ENCODE measurements at regions not wholly inside any gene's neighbourhood (a gene's known extent, or its start where the extent isn't known, plus 50 kb on each side); places are given as distances from the start of the nearest gene placed in this dataset.

- TF ChIP-seq HMGXB4 (CRISPR knock-in tag; IDR thresholded peaks at IDR 0.05; ENCODE audit: borderline replicate concordance) (no peak), CHD4 (IDR thresholded peaks at IDR 0.05; ENCODE audit: borderline replicate concordance) (no peak)
Measured at GRCh38 chr18:70415823-70416488, 127.1 kb downstream of the SOCS6 start (continued).

- FAIRE-seq (no peak), DNase-seq (ENCODE audit: low read depth in 1 of 2, low spot score in 1 of 2) (no peak), ATAC-seq (no peak)
- TF ChIP-seq EHF (CRISPR knock-in tag; IDR thresholded peaks at IDR 0.05) (no peak), TFCP2L1 (CRISPR knock-in tag; IDR thresholded peaks at IDR 0.05) (no peak), RAD21 (conservative IDR thresholded peaks at IDR 0.05 in 1 of 2, IDR thresholded peaks at IDR 0.05 in 1 of 2) (no peak), ELK1 (IDR thresholded peaks at IDR 0.05; ENCODE audit: low read depth, low read length) (no peak), CHD2 (IDR thresholded peaks at IDR 0.05; ENCODE audit: low read length, partially characterized antibody) (no peak), ZFP36 (IDR thresholded peaks at IDR 0.05; ENCODE audit: borderline replicate concordance, partially characterized antibody) (no peak), HOXA7 (CRISPR knock-in tag; IDR thresholded peaks at IDR 0.05) (no peak), JUNB (IDR thresholded peaks at IDR 0.05) (no peak), HOXB5 (CRISPR knock-in tag; IDR thresholded peaks at IDR 0.05) (no peak), MAZ (IDR thresholded peaks at IDR 0.05; ENCODE audit: borderline replicate concordance, low read depth, low read length) (no peak), HES2 (IDR thresholded peaks at IDR 0.05) (no peak), CHD4 (IDR thresholded peaks at IDR 0.05; ENCODE audit: borderline replicate concordance) (no peak), CBX2 (IDR thresholded peaks at IDR 0.05; ENCODE audit: borderline replicate concordance, low read depth) (no peak), E2F6 (IDR thresholded peaks at IDR 0.05; ENCODE audit: borderline replicate concordance, low read depth) (no peak), ZC3H11A (IDR thresholded peaks at IDR 0.05) (no peak), KDM1A (IDR thresholded peaks at IDR 0.05; ENCODE audit: low read depth) (no peak), MAFK (IDR thresholded peaks at IDR 0.05; ENCODE audit: partially characterized antibody) (no peak), PHF8 (IDR thresholded peaks at IDR 0.05; ENCODE audit: borderline replicate concordance, low read depth) (no peak)
- CTCF ChIA-PET = no interaction called here
- WGBS (ENCODE audit: missing lambda C conversion rate) = 74% methylated on average over 6 of the region's 6 CpGs
- POLR2A ChIA-PET = no interaction called here
- Histone ChIP-seq H3K4me3 (no peak overlapping the region), H3K9me3 (no peaks in the 10 kb centered on the region), H3K4me1 (peaks cover 44% of the 10 kb centered on the region), H3K27ac (peak overlapping the region; percentile 28 to 80; a peak in 5 of 6 replicates), H3K4me2 (no peak overlapping the region)
Measured at GRCh38 chr18:70414315-70414900, 125.6 kb downstream of the SOCS6 start.

- peaks cover 34% of the 10 kb centered on the region for H3K4me1 ChIP-seq
- POLR2A ChIA-PET = no interaction called here
- DNase-seq (ENCODE audit: low read depth in 1 of 2, low spot score in 1 of 2) = no peak
- TF ChIP-seq EHF (CRISPR knock-in tag; IDR thresholded peaks at IDR 0.05) (no peak), MAZ (IDR thresholded peaks at IDR 0.05; ENCODE audit: borderline replicate concordance, low read depth, low read length) (no peak), HMGXB4 (CRISPR knock-in tag; IDR thresholded peaks at IDR 0.05; ENCODE audit: borderline replicate concordance) (no peak), HES2 (IDR thresholded peaks at IDR 0.05) (no peak), MAX (IDR thresholded peaks at IDR 0.05) (no peak), HEYL (CRISPR knock-in tag; IDR thresholded peaks at IDR 0.05) (no peak), CEBPB (IDR thresholded peaks at IDR 0.05) (no peak), ZSCAN20 (CRISPR knock-in tag; IDR thresholded peaks at IDR 0.05) (no peak), RCOR1 (IDR thresholded peaks at IDR 0.05; ENCODE audit: low read depth, low read length) (no peak), EHMT2 (IDR thresholded peaks at IDR 0.05; ENCODE audit: low read depth) (no peak), SREBF2 (IDR thresholded peaks at IDR 0.05) (no peak), TP53 (CRISPR knock-in tag; IDR thresholded peaks at IDR 0.05) (no peak), POLR2A (IDR thresholded peaks at IDR 0.05; ENCODE audit: low read length) (no peak), RNF2 (IDR thresholded peaks at IDR 0.05; ENCODE audit: borderline replicate concordance, low read depth) (no peak), RAD21 (conservative IDR thresholded peaks at IDR 0.05 in 1 of 2, IDR thresholded peaks at IDR 0.05 in 1 of 2) (no peak)
Measured at GRCh38 chr18:70413455-70413854, 124.6 kb downstream of the SOCS6 start.

More at GRCh38 chr18:70413455-70413854, 124.6 kb downstream of the SOCS6 start:
- Histone ChIP-seq H3K4me3 (no peak overlapping the region), H3K27ac (peak overlapping the region; percentile 28 to 80; a peak in 5 of 6 replicates), H3K4me2 (no peak overlapping the region), H3K9me3 (no peaks in the 10 kb centered on the region)
- FAIRE-seq (no peak), ATAC-seq (no peak)
- 83% methylated on average over 3 of the region's 3 CpGs for WGBS (ENCODE audit: missing lambda C conversion rate)
- CTCF ChIA-PET = interaction anchor here (0.7 kb wide), 1 partner anchor 218 kb away, joined by 3 read pairs; no protein-coding TSS in a partner anchor
